ENCODE measurements at regions not wholly inside any gene's neighbourhood (a gene's known extent, or its start where the extent isn't known, plus 50 kb on each side); places are given as distances from the start of the nearest gene placed in this dataset.

DNA sequence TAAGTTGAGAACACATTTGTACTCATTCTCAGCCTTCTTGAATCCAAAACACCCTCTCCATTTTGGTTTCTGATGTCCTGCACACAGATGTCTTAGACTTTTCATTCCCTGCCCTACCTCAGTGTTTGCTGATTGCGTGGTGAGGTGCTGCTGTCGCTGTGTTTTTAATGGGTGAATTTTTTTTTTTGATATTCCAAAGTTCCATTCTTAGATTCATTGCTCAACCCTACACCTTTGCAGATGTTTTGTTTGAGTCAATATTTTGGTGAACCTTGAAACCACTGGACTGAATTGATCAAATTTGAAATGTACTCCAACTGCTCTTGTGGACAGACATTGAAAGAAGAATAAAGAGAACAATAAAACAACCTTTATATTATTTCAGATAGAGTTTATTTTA is 130.4 kb upstream of the DSEL start:
- peaks cover 0 to 2% (median 0%) of the 10 kb centered on the region in 4 donors for H3K9me3 ChIP-seq (ENCODE audit: control insufficient read depth in 4 of 4, insufficient read depth in 3 of 4, low read length in 3 of 4)
- H3K4me1 ChIP-seq (ENCODE audit: control insufficient read depth in 5 of 5, insufficient read depth in 5 of 5, low read length in 5 of 5): peaks cover 0 to 2% (median 0%) of the 10 kb centered on the region in 5 donors
- DNase-seq (no peak), ATAC-seq (ENCODE audit: insufficient read depth, low FRiP score) (no peak)
- 61 to 96% methylated on average over 2 of the region's 2 CpGs for WGBS, 2 donors
- no peak overlapping the region for H3K4me3 ChIP-seq
- H3K27me3 ChIP-seq (ENCODE audit: control insufficient read depth in 3 of 3, insufficient read depth in 3 of 3, low read length in 2 of 3): no peaks in the 10 kb centered on the region
- no peaks in the 10 kb centered on the region for H3K36me3 ChIP-seq (ENCODE audit: control insufficient read depth in 4 of 4, insufficient read depth in 4 of 4, low read length in 4 of 4)
- H3K27ac ChIP-seq (ENCODE audit: low read depth in 1 of 2, low read length in 1 of 2): no peak overlapping the region
- no peak overlapping the region for H3K9ac ChIP-seq (ENCODE audit: insufficient read depth in 1 of 2, low read length in 2 of 2)
- TF ChIP-seq, protein P1, sequence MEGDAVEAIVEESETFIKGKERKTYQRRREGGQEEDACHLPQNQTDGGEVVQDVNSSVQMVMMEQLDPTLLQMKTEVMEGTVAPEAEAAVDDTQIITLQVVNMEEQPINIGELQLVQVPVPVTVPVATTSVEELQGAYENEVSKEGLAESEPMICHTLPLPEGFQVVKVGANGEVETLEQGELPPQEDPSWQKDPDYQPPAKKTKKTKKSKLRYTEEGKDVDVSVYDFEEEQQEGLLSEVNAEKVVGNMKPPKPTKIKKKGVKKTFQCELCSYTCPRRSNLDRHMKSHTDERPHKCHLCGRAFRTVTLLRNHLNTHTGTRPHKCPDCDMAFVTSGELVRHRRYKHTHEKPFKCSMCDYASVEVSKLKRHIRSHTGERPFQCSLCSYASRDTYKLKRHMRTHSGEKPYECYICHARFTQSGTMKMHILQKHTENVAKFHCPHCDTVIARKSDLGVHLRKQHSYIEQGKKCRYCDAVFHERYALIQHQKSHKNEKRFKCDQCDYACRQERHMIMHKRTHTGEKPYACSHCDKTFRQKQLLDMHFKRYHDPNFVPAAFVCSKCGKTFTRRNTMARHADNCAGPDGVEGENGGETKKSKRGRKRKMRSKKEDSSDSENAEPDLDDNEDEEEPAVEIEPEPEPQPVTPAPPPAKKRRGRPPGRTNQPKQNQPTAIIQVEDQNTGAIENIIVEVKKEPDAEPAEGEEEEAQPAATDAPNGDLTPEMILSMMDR (IDR thresholded peaks at IDR 0.05; ENCODE audit: control extremely low read depth, extremely low read depth): no peak

DNA sequence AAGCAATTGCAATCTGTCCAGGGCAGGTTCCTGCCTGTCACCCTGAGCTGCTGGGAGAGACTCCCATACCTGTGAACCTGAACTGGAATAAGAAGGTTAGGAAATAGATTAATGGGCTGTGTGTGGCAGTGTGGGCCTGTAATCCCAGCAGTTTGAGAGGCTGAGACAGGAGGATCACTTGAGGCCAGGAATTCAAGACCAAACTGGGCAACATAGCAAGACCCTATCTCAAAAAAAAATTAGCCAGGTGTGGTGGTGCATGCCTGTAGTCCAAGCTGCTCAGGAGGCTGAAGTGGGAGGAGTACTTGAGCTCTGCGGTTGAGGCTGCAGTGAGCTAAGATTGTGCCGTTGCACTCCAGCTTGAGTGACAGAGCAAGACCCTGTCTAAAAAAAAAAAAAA is 127.7 kb upstream of the DSEL start:
- Histone ChIP-seq H3K9ac (ENCODE audit: insufficient read depth in 1 of 2, low read length in 2 of 2) (no peak overlapping the region), H3K27ac (ENCODE audit: low read depth in 1 of 2, low read length in 1 of 2) (no peak overlapping the region), H3K36me3 (ENCODE audit: control insufficient read depth in 4 of 4, insufficient read depth in 4 of 4, low read length in 4 of 4) (no peaks in the 10 kb centered on the region), H3K9me3 (ENCODE audit: control insufficient read depth in 4 of 4, insufficient read depth in 3 of 4, low read length in 3 of 4) (peaks cover 0 to 2% (median 0%) of the 10 kb centered on the region in 4 donors), H3K4me3 (no peak overlapping the region), H3K27me3 (ENCODE audit: control insufficient read depth in 3 of 3, insufficient read depth in 3 of 3, low read length in 2 of 3) (no peaks in the 10 kb centered on the region), H3K4me1 (ENCODE audit: control insufficient read depth in 5 of 5, insufficient read depth in 5 of 5, low read length in 5 of 5) (no peaks in the 10 kb centered on the region)
- ATAC-seq (ENCODE audit: insufficient read depth, low FRiP score): no peak
- 94 to 100% methylated on average over 2 of the region's 2 CpGs for WGBS, 2 donors
- TF ChIP-seq, protein P1 (IDR thresholded peaks at IDR 0.05; ENCODE audit: control extremely low read depth, extremely low read depth): no peak
- no peak for DNase-seq

DNA sequence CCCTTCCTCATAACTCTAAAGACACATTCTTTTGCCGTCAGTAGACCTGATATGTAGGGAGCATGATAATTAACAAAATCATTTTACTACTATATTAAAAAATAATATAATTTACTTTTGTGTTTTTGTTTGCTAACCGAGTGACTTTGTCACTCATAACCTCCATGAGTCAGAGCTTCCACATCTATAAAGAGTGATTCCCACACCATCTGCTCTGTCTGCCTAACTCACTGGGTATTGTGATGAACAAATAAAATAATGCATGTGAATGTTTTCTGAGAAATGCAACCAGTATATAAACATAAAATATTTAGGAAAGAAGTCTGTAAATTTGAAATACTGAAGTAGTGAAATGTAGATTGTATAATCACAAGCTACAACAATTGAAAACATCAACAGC is 123.4 kb upstream of the DSEL start:
- DNase-seq (no peak), ATAC-seq (ENCODE audit: insufficient read depth, low FRiP score) (no peak)
- H3K4me3 ChIP-seq: no peak overlapping the region
- H3K27ac ChIP-seq (ENCODE audit: low read depth in 1 of 2, low read length in 1 of 2): no peak overlapping the region
- TF ChIP-seq, protein P1 (IDR thresholded peaks at IDR 0.05; ENCODE audit: control extremely low read depth, extremely low read depth): no peak
- H3K36me3 ChIP-seq (ENCODE audit: control insufficient read depth in 4 of 4, insufficient read depth in 4 of 4, low read length in 4 of 4): no peaks in the 10 kb centered on the region
- H3K9ac ChIP-seq (ENCODE audit: insufficient read depth in 1 of 2, low read length in 2 of 2): no peak overlapping the region
- no peaks in the 10 kb centered on the region for H3K27me3 ChIP-seq (ENCODE audit: control insufficient read depth in 3 of 3, insufficient read depth in 3 of 3, low read length in 2 of 3)
- 79 to 92% methylated on average over 2 of the region's 2 CpGs for WGBS, 2 donors
- H3K9me3 ChIP-seq (ENCODE audit: control insufficient read depth in 4 of 4, insufficient read depth in 3 of 4, low read length in 3 of 4): peaks cover 0 to 3% (median 1%) of the 10 kb centered on the region in 4 donors
- no peaks in the 10 kb centered on the region for H3K4me1 ChIP-seq (ENCODE audit: control insufficient read depth in 5 of 5, insufficient read depth in 5 of 5, low read length in 5 of 5)

All from lung (tissue), 11 donors.